H9 (cell line): ENCODE measurements at regions not wholly inside any gene's neighbourhood (a gene's known extent, or its start where the extent isn't known, plus 50 kb on each side); places are given as distances from the start of the nearest gene placed in this dataset.
A peak's percentile ranks its signal among the peaks of the same experiment; 100 is the strongest.

Source experiments
- DNase-seq: peaks from one replicate; pipeline ENCODE4 v3.0.0-alpha.2; 2017
- H2AFZ ChIP-seq: one replicate; pipeline ENCODE4 v1.6.1; 2013; ENCODE audit warnings: mild to moderate bottlenecking, low read length, control low read depth, moderate library complexity
- H2AK5ac ChIP-seq: 2 replicates; pipeline ENCODE4 v1.6.1; 2013; ENCODE audit warnings: low read length, control low read depth, mixed read lengths; ENCODE audit not compliant: insufficient read length
- H2BK120ac ChIP-seq: one replicate; pipeline ENCODE4 v1.6.1; 2013; ENCODE audit warnings: low read depth, mild to moderate bottlenecking, low read length, control low read depth, inconsistent platforms; ENCODE audit not compliant: poor library complexity, severe bottlenecking
- H2BK12ac ChIP-seq: 2 replicates; pipeline ENCODE4 v1.6.1; 2013; ENCODE audit warnings: low read length, control low read depth, mixed read lengths, low read depth; ENCODE audit not compliant: insufficient read length
- H2BK15ac ChIP-seq: 2 replicates; pipeline ENCODE4 v1.6.1; 2013; ENCODE audit warnings: low read depth, low read length, control low read depth
- H2BK20ac ChIP-seq: one replicate; pipeline ENCODE4 v1.6.1; 2013; ENCODE audit warnings: low read depth, mild to moderate bottlenecking, low read length, control low read depth, inconsistent platforms; ENCODE audit not compliant: poor library complexity, severe bottlenecking
- H2BK5ac ChIP-seq: 2 replicates; pipeline ENCODE4 v1.6.1; 2013; ENCODE audit warnings: low read length, control low read depth, mixed read lengths; ENCODE audit not compliant: insufficient read length
- H3K14ac ChIP-seq: 2 replicates; pipeline ENCODE4 v1.6.1; 2013; ENCODE audit warnings: low read length, control low read depth; ENCODE audit not compliant: insufficient read depth
- H3K18ac ChIP-seq: 2 replicates; pipeline ENCODE4 v1.6.1; 2013; ENCODE audit warnings: low read depth, mild to moderate bottlenecking, mixed read lengths, low read length, control low read depth; ENCODE audit not compliant: insufficient read length
- H3K23ac ChIP-seq: 2 replicates; pipeline ENCODE4 v1.6.1; 2013; ENCODE audit warnings: low read length, control low read depth, mixed read lengths, low read depth; ENCODE audit not compliant: insufficient read length
- H3K23me2 ChIP-seq: 2 replicates; pipeline ENCODE4 v1.6.1; 2013; ENCODE audit warnings: low read depth, mild to moderate bottlenecking, mixed read lengths, low read length, control low read depth; ENCODE audit not compliant: insufficient read length, poor library complexity, severe bottlenecking
- H3K27ac ChIP-seq: 2 replicates; pipeline ENCODE4 v1.5.1; 2013; ENCODE audit warnings: low read length, control low read depth, mixed read lengths, low read depth; ENCODE audit not compliant: insufficient read length
- H3K27me3 ChIP-seq: 2 replicates; pipeline ENCODE4 v1.6.1; 2013; ENCODE audit warnings: low read length, control low read depth, inconsistent platforms; ENCODE audit not compliant: insufficient read depth
- H3K4ac ChIP-seq: 2 replicates; pipeline ENCODE4 v1.6.1; 2013; ENCODE audit warnings: low read depth, mild to moderate bottlenecking, control low read depth, inconsistent platforms, low read length, moderate library complexity
- H3K4me1 ChIP-seq: 2 replicates; pipeline ENCODE4 v1.6.1; 2013; ENCODE audit warnings: low read length, control low read depth, inconsistent platforms; ENCODE audit not compliant: insufficient read depth
- H3K4me2 ChIP-seq: 2 replicates; pipeline ENCODE4 v1.6.1; 2013; ENCODE audit warnings: low read length, control low read depth, mixed read lengths; ENCODE audit not compliant: insufficient read length, insufficient read depth
- H3K56ac ChIP-seq: 2 replicates; pipeline ENCODE4 v1.6.1; 2013; ENCODE audit warnings: low read depth, mild to moderate bottlenecking, mixed read lengths, low read length, control low read depth; ENCODE audit not compliant: insufficient read length
- H3K79me1 ChIP-seq: 2 replicates; pipeline ENCODE4 v1.6.1; 2013; ENCODE audit warnings: low read depth, mild to moderate bottlenecking, moderate library complexity, low read length, control low read depth, inconsistent platforms; ENCODE audit not compliant: insufficient read depth, poor library complexity, severe bottlenecking
- H3K79me2 ChIP-seq: 2 replicates; pipeline ENCODE4 v1.6.1; 2013; ENCODE audit warnings: low read length, control low read depth, inconsistent platforms; ENCODE audit not compliant: insufficient read depth
- H3K9ac ChIP-seq: 2 replicates; pipeline ENCODE4 v1.6.1; 2013; ENCODE audit warnings: low read length, control low read depth, mixed read lengths; ENCODE audit not compliant: insufficient read length; ENCODE audit errors: extremely low read depth
- H3K9me3 ChIP-seq: one replicate; pipeline ENCODE4 v1.6.1; 2013; ENCODE audit warnings: low read depth, low read length, inconsistent platforms; ENCODE audit not compliant: control insufficient read depth
- H3T11ph ChIP-seq: one replicate; pipeline ENCODE4 v1.6.1; 2013; ENCODE audit warnings: mild to moderate bottlenecking, low read length, control low read depth, inconsistent platforms
- H4K20me1 ChIP-seq: one replicate; pipeline ENCODE4 v1.6.1; 2013; ENCODE audit not compliant: control insufficient read depth, insufficient read length, insufficient read depth
- H4K5ac ChIP-seq: 2 replicates; pipeline ENCODE4 v1.6.1; 2013; ENCODE audit warnings: low read depth, mild to moderate bottlenecking, mixed read lengths, low read length, control low read depth; ENCODE audit not compliant: insufficient read length
- H4K8ac ChIP-seq: replicated peaks from 2 replicates; pipeline ENCODE4 v1.6.1; 2013; ENCODE audit warnings: low read length, control low read depth, mixed read lengths, low read depth; ENCODE audit not compliant: insufficient read length
- H4K91ac ChIP-seq: 2 replicates; pipeline ENCODE4 v1.6.1; 2013; ENCODE audit warnings: low read depth, mild to moderate bottlenecking, moderate library complexity, mixed read lengths, low read length, control low read depth; ENCODE audit not compliant: insufficient read length
- H3K27ac Mint-ChIP-seq, 3 experiments: 2 replicates in 2 of 3; 3 replicates in 1 of 3; pipeline ENCODE4 v1.8.0; 2020 to 2021; ENCODE audit warnings: mixed read lengths in 3 of 3, mild to moderate bottlenecking in 1 of 3, moderate library complexity in 1 of 3
- H3K27me3 Mint-ChIP-seq: 2 replicates; pipeline ENCODE4 v1.8.0; 2021; ENCODE audit warnings: low read depth, mild to moderate bottlenecking, moderate library complexity, mixed read lengths
- H3K36me3 Mint-ChIP-seq, 3 experiments: 2 replicates in 2 of 3; 3 replicates in 1 of 3; pipeline ENCODE4 v1.8.0; 2020 to 2021; ENCODE audit warnings: low read depth in 3 of 3, mixed read lengths in 3 of 3; ENCODE audit not compliant: insufficient read depth in 1 of 3
- H3K4me1 Mint-ChIP-seq, 2 experiments: 2 replicates each; pipeline ENCODE4 v1.8.0; 2020; ENCODE audit warnings: mixed read lengths in 2 of 2
- H3K4me3 Mint-ChIP-seq, 2 experiments: 2 replicates in 1 of 2; 3 replicates in 1 of 2; pipeline ENCODE4 v1.8.0; 2020 to 2021; ENCODE audit warnings: mild to moderate bottlenecking in 2 of 2, mixed read lengths in 2 of 2, moderate library complexity in 1 of 2
- H3K9me3 Mint-ChIP-seq, 2 experiments: 2 replicates in 1 of 2; 3 replicates in 1 of 2; pipeline ENCODE4 v1.8.0; 2020; ENCODE audit warnings: mild to moderate bottlenecking in 2 of 2, mixed read lengths in 2 of 2, moderate library complexity in 1 of 2
- CTCF ChIP-seq: fragments of 200-600 bp; sonication (generic); conservative IDR thresholded peaks from 3 replicates; pipeline ENCODE4 v1.8.0; 2021; ENCODE audit warnings: antibody characterized with exemption, mild to moderate bottlenecking
- WGBS: extraction: QIAGEN DNeasy Blood & Tissue Kit; methylation state at CpG from one replicate; pipeline ENCODE4 v1.1.7; 2013; ENCODE audit warnings: missing lambda C conversion rate, low lambda C conversion rate, mixed read lengths; ENCODE audit not compliant: insufficient read length; ENCODE audit errors: extremely low coverage; 5-methylcytosine and 5-hydroxymethylcytosine counted together

GRCh38 chr5:15031180-15031579 is 159.6 kb upstream of the ANKH start:
- H3K36me3 Mint-ChIP-seq: no peaks in the 10 kb centered on the region
- H3K4me1 ChIP-seq: peaks cover 4% of the 10 kb centered on the region; the same call in 1 of the 2 replicates
- no peak overlapping the region for H2AFZ ChIP-seq
- H3K27me3 Mint-ChIP-seq: peaks cover 41% of the 10 kb centered on the region
- no peak overlapping the region for H4K91ac ChIP-seq
- H4K20me1 ChIP-seq: no peaks in the 10 kb centered on the region
- no peak for DNase-seq
- peaks cover 0 to 10% of the 10 kb centered on the region in 2 experiments; a peak in 3 of 5 replicates for H3K9me3 Mint-ChIP-seq
- TF ChIP-seq CTCF: no peak
- H3K4me2 ChIP-seq: no peak overlapping the region
- H3K27ac ChIP-seq: no peak overlapping the region
- H3K4me3 Mint-ChIP-seq: no peak overlapping the region
- H3K23ac ChIP-seq: no peak overlapping the region
- no peak overlapping the region for H2AK5ac ChIP-seq
- no peak overlapping the region for H3K9ac ChIP-seq
- no peak overlapping the region for H3K14ac ChIP-seq
- H3K4me1 Mint-ChIP-seq: peaks cover 24 to 31% of the 10 kb centered on the region in 2 experiments
- H4K8ac ChIP-seq: no peak overlapping the region
- peaks cover 19% of the 10 kb centered on the region; the same call in 1 of the 2 replicates for H3K27me3 ChIP-seq
- peak overlapping the region in 1 of 3 experiments; percentile 67; a peak in 1 of 7 replicates for H3K27ac Mint-ChIP-seq
- no peak overlapping the region for H2BK120ac ChIP-seq
- no peaks in the 10 kb centered on the region for H3K9me3 ChIP-seq
- no peak overlapping the region for H2BK5ac ChIP-seq
- H4K5ac ChIP-seq: no peak overlapping the region
- H3K56ac ChIP-seq: no peak overlapping the region
- no peaks in the 10 kb centered on the region for H3K79me1 ChIP-seq
- H3K18ac ChIP-seq: no peak overlapping the region
- no peak overlapping the region for H2BK15ac ChIP-seq
- no peaks in the 10 kb centered on the region for H3K79me2 ChIP-seq
- WGBS: no CpG with 5 or more reads among the region's 1 CpG
- no peak overlapping the region for H3T11ph ChIP-seq
- H3K23me2 ChIP-seq: no peaks in the 10 kb centered on the region
- H3K4ac ChIP-seq: no peak overlapping the region
- no peak overlapping the region for H2BK20ac ChIP-seq
- no peak overlapping the region for H2BK12ac ChIP-seq
